ENCODE measurements at regions not wholly inside any gene's neighbourhood (a gene's known extent, or its start where the extent isn't known, plus 50 kb on each side); places are given as distances from the start of the nearest gene placed in this dataset.

DNA sequence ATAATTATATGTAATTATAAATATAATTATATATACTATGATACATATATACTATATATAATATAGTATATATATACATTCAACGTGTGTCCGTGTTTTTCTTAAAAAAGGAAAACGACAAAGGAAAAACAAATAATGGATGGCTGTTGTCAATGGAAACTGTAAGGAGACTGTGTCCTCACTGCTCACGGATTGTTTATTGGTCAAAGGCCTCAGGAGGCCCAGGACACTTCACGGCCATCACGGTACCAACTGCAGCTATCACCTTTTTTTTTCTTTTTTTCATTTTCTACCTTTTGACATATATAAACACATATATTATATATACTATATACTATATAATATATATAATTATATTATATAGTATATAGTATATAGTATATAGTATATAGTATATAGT is 113.4 kb downstream of the SPTSSA start:
- DNase-seq: no peak

DNA sequence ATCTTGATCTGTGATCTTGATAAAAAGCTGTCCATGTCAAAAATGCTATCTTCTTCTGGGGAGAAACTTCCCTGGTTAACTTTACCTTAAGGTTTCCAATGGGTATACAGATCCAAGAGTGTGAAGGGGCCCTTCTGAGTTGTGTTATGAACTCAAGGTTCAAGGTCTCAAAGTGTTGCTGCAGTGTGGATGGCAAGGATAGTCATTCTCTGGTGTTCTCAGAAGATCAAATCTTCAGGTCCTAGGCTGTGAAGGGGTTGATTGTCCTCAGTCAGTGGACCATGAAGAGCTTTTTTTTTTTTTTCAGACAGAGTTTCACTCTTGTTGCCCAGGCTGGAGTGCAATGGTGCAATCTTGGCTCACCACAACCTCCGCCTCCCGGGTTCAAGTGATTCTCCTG is 114.4 kb downstream of the SPTSSA start:
- DNase-seq: no peak

- DNase-seq: no peak
These were observed 116.1 kb downstream of the SPTSSA start for GRCh38 chr14:34345718-34346465.

- no peak for DNase-seq
These were observed 117.7 kb downstream of the SPTSSA start for GRCh38 chr14:34344318-34344717.

- DNase-seq: no peak
These were observed 121.9 kb downstream of the SPTSSA start for GRCh38 chr14:34340025-34340625.

GRCh38 chr14:34338056-34338455 is 124.0 kb downstream of the SPTSSA start:
- DNase-seq: no peak

DNA sequence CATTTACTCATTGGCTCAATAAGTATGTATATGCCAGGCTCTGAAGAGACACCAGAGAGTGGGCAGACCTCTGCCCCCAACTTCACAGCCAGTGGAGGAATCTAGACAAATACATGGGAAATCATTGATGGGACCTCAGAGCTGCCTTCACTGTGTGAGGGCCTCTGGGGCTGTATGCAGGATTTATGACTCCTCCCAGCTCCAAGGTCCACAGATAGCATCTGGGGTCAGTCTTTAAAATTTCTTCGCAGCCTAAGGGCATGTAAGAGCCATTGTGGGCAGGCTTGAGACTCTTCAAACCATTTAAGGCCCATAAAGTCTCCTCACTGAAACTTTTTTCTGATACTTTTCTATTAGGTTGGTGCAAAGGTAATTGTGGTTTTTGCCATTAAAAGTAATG is 125.5 kb downstream of the SPTSSA start:
- DNase-seq: no peak

GRCh38 chr14:34335968-34336367 is 126.1 kb downstream of the SPTSSA start:
- no peak for DNase-seq

- no peak for DNase-seq
These were observed 127.7 kb downstream of the SPTSSA start for GRCh38 chr14:34334329-34334728.

- DNase-seq: peak; percentile 62
These were observed 130.1 kb downstream of the SPTSSA start for GRCh38 chr14:34331728-34332623.

DNA sequence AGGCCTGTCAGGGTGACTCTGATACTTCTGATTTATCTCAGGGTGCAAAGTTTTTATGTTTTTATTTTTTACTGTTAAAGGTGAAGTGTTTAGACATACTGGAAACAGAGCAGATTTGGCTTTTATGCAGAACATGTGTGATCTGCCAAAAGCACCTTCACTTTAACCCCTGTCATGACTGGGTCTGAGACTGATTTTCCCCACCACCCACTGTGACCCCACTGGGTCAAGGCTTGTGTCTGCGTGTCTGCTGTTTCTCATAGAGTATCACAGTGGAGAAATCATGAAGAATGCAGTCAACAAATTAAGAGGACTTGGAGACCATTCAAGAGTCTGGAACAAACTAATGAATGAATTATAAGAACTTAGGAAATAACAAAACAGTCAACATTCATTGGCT is 131.2 kb downstream of the SPTSSA start:
- no peak for DNase-seq

GRCh38 chr14:34329301-34329700 is 132.7 kb downstream of the SPTSSA start:
- DNase-seq: no peak

DNA sequence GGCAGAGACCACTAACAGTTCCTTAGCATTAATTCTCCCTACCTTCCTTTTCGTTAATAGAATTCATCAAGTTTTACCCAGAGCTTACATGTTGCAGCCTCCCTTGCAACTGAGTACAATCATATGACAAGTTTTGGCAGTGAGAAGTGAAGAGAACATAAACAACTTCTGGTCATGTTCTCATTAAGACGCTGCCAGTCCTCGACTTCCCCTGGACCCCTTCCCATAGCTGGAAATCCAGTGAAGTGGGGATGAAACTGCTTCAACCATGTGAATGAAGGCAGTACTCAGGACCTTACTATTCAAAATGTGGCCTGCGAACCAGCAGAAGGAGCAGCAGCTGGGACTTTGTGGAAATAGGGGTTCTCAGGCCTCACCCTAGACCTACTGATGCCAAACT is 133.9 kb downstream of the SPTSSA start:
- no peak for DNase-seq

DNA sequence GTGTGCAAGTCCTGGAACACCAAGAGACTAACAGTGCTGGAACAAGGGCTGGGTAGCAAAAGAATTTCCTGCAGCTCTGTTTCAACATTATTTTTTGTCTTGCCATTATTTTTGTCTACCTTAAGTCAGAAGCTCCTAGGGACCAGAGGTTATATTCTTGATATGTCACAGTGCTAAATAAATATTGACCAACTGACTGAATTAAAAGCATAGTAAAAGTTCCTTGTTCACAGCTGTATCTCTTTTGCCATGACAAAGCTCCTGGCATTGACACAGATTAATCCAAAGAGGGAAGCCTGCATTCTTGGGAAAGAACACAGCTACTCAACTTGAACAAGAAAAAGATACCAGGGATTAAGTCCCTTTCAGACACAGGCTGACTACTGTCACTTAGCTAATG is 136.5 kb downstream of the SPTSSA start:
- no peak for DNase-seq

DNA sequence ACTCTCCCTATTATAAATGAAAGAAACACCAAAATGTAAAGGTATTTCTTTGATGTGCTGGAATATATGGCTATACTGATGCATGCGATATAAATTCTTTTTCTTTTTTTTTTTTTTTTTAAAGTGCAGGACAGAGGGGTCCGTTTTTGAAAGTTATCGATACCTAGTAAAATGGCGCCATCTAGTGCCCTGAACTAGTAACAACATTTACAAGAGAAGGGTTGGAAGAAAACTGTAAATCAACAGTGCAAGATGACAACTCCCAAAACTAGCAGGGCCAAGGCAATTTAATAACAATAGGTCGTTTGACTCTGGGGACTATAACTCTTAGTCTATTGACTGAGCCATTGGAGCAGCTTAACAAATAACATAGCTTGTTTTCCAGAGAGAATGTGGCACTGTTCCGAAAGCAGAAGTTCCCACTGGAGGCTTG is 137.7 kb downstream of the SPTSSA start:
- peak; percentile 29 for DNase-seq

- DNase-seq: peak; percentile 79
These were observed 139.1 kb downstream of the SPTSSA start for GRCh38 chr14:34322940-34323418.

DNA sequence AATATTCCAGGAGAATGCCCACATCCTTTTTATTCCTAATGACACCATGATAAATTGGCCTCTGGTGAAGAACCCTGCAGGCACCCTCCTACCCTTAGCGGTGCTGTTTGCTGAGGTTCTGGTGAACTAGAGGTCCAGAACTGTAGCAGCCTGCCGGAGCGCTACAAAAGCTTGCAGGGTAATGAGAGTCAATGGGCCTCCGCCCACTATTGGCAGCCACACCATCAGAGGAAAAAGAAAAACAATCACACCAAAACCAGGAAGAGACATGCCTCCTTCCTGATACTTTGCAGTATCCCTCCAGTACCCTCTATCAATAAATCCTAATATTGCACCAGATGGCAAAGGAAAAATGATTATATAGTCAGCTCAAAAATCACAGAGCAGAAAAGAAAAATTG is 142.9 kb downstream of the SPTSSA start:
- DNase-seq: no peak

DNA sequence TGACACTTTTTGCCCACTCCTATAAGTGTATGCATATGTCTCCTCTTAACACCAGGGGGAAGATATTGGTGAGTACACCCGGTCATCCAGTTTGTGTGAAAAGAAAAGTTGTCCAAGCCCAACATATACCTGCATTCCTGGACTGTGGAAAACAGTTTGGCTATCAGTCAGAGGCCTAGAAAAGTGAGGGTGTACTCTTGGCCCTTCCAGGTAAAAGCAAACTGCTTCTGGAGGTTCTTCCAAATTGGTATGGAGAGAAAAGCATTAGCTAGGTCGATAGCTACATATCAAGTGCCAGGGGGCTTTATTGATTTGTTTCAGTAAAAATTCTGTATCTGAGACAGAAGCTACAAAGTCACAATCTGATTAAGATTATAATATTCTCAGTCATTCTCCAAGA is 144.0 kb downstream of the SPTSSA start:
- DNase-seq: no peak

DNA sequence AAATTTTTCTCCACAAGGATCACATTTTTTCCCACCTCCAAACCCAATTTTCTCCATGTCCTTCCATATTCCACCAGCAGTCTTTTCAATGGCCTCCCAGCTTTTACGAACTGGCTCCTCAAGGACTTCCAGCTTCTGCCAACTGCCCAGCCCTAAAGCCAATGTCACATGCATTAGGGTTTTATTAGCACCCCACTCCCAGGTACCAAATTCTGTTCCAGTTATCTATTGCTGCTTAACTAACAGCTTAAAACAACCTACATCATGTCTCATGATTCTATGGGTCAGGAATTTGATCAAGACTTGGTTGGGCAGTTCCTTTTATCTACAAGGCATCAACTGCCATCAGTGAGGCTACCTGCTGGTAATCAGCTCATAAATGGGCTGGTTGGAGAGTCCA is 151.3 kb downstream of the SPTSSA start:
- no peak for DNase-seq

- DNase-seq: no peak
These were observed 158.2 kb downstream of the SPTSSA start for GRCh38 chr14:34303811-34304210.

- DNase-seq: no peak
These were observed 159.4 kb downstream of the SPTSSA start for GRCh38 chr14:34302654-34303053.

- peak; percentile 20 for DNase-seq
These were observed 160.9 kb downstream of the SPTSSA start for GRCh38 chr14:34300882-34301734.

DNA sequence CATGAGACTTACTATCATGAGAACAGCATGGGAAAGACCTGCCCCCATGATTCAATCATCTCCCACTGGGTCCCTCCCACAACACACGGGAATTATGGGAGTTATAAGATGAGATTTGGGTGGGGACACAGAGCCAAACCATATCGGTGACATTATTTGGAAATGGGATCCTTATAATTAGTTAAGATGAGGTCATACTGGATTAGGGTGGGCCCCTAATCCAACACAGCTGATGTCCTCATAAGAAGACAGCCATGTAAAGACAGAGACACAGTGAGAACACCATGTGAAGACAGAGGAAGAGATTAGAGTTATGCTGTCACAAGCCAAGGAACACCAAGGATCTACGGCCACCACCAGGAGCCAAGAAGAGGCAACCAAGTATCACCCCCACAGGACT is 161.7 kb downstream of the SPTSSA start:
- no peak for DNase-seq
